ENCODE measurements at regions not wholly inside any gene's neighbourhood (a gene's known extent, or its start where the extent isn't known, plus 50 kb on each side); places are given as distances from the start of the nearest gene placed in this dataset.

DNA sequence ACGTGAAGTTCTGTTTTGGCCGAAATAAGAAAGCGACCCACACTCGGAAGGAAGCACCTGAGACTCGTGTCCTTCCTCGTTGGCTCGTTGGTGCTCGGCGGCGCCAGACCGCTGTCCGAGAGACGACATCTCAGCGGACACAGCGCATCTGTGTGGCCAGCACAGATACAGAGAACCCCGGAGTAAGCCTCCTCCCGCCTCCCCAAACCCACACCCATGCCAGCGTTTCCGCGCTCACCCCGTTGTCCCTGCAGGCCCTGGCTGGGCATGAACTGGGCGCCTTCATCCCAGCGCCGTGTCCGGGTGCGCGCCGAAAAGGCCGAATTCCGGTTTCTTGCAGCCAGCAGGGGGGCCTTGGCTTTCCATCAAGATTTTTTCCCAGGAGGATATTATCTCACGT lies 127.6 kb downstream of the SOX1 start:
- TF ChIP-seq, protein P1, sequence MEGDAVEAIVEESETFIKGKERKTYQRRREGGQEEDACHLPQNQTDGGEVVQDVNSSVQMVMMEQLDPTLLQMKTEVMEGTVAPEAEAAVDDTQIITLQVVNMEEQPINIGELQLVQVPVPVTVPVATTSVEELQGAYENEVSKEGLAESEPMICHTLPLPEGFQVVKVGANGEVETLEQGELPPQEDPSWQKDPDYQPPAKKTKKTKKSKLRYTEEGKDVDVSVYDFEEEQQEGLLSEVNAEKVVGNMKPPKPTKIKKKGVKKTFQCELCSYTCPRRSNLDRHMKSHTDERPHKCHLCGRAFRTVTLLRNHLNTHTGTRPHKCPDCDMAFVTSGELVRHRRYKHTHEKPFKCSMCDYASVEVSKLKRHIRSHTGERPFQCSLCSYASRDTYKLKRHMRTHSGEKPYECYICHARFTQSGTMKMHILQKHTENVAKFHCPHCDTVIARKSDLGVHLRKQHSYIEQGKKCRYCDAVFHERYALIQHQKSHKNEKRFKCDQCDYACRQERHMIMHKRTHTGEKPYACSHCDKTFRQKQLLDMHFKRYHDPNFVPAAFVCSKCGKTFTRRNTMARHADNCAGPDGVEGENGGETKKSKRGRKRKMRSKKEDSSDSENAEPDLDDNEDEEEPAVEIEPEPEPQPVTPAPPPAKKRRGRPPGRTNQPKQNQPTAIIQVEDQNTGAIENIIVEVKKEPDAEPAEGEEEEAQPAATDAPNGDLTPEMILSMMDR (IDR thresholded peaks at IDR 0.05) = no peak
- Histone ChIP-seq H3K9me3 (peaks cover 0 to 22% (median 2%) of the 10 kb centered on the region in 11 donors), H3K4me3 (no peak overlapping the region), H3K4me1 (no peaks in the 10 kb centered on the region), H3K27ac (no peak overlapping the region), H3K36me3 (no peaks in the 10 kb centered on the region), H3K27me3 (peaks cover 0 to 11% (median 6%) of the 10 kb centered on the region in 7 donors)
- no peak for DNase-seq
- intact Hi-C loops (cut with DNase I) = no loop called here
- ATAC-seq = no peak
- 81 to 92% methylated on average over 31 of the region's 31 CpGs for WGBS, 2 donors

DNA sequence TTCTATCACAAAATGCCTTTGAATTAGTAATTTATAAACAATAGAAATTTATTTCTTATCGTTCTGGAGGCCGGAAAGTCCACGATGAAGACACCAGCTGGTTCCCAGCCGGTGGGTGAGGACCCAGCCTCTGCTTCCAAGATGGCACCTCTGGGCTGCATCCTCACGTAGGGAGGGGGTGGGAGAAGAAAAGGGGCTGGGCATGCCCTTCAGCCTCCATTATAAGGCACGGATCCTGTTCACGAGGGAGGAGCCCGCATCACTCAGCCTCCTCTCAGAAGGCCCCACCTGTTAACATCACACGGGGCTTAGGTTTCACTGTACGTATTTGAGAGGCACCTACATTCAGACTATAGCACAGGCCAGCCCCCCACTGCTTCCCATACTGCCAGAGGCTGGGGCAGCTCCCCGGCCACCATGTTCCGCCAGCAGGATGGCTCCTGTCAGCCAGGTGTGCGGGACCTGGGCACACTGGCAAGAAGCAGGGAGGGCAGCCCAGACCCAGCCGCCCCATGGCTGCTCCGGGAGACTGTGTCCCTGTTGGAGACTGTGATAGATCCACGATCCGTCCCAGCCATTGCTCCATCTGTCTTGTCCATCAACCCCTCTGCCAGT lies 131.6 kb downstream of the SOX1 start:
- Histone ChIP-seq H3K4me1 (no peaks in the 10 kb centered on the region), H3K27ac (no peak overlapping the region), H3K36me3 (no peaks in the 10 kb centered on the region), H3K27me3 (peaks cover 0 to 36% (median 29%) of the 10 kb centered on the region in 7 donors), H3K9me3 (peaks cover 0 to 10% (median 0%) of the 10 kb centered on the region in 11 donors), H3K4me3 (no peak overlapping the region)
- intact Hi-C loops (cut with DNase I) = no loop called here
- ATAC-seq (no peak), DNase-seq (no peak)
- 84 to 87% methylated on average over 17 of the region's 17 CpGs for WGBS, 2 donors
- TF ChIP-seq, protein P1 (IDR thresholded peaks at IDR 0.05) = no peak

DNA sequence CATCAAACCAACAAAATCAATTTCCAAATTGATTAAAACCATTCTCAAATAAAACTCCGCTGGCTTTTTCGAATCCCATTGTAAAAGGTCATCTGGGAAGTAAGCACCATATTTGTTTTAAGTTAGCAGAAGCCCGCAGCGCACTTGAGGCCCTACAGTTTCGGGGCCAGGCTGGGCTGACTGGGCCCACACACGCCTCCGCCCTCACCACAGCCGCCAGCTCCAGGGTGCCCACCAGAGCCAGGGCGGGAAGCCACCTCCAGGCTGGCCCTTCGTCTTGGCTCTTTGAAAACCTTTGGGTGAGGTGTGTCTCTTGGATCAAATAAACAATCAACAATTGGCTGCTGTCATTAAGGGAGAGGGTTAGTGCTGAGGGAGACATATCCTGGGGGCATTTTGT lies 133.3 kb downstream of the SOX1 start:
- no peaks in the 10 kb centered on the region for H3K36me3 ChIP-seq
- intact Hi-C loops (cut with DNase I) = no loop called here
- DNase-seq (no peak), ATAC-seq (no peak)
- WGBS, 2 donors = 83 to 84% methylated on average over 10 of the region's 10 CpGs
- no peak overlapping the region for H3K27ac ChIP-seq
- H3K4me3 ChIP-seq = no peak overlapping the region
- peaks cover 0 to 11% (median under 1%) of the 10 kb centered on the region in 9 donors for H3K4me1 ChIP-seq
- TF ChIP-seq, protein P1 (IDR thresholded peaks at IDR 0.05) = no peak
- peaks cover 0 to 53% (median 45%) of the 10 kb centered on the region in 7 donors for H3K27me3 ChIP-seq
- H3K9me3 ChIP-seq = no peaks in the 10 kb centered on the region

DNA sequence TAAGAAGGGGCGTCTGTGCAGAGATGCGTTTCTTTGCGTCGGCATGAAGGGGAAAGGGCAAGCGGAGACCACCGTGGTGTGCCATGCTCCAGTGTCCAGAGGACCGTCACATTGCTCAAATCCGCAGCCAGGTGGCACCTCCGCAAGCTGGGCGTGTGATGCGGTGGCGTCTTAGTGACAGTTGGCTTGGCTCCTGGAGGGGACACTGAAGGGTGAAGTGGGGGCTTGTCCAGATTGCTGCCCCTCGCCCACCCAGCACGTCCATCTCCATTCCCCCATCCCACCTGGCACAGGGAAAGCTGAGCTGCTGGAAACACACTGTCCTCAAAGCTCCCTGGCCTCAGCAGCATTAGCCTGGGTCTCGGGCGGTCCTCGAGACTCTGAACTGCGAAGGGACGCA lies 135.3 kb downstream of the SOX1 start:
- no peaks in the 10 kb centered on the region for H3K36me3 ChIP-seq
- H3K27ac ChIP-seq = no peak overlapping the region
- no peak for ATAC-seq
- H3K27me3 ChIP-seq = peaks cover 0 to 74% (median 59%) of the 10 kb centered on the region in 7 donors
- peaks cover 0 to 21% (median 8%) of the 10 kb centered on the region in 9 donors for H3K4me1 ChIP-seq
- intact Hi-C loops (cut with DNase I) = no loop called here
- H3K4me3 ChIP-seq = no peak overlapping the region
- H3K9me3 ChIP-seq = no peaks in the 10 kb centered on the region
- WGBS, 2 donors = 91 to 93% methylated on average over 19 of the region's 19 CpGs
- no peak for DNase-seq
- TF ChIP-seq, protein P1 (IDR thresholded peaks at IDR 0.05) = no peak
